Fibroblast of pulmonary artery (primary cell): ENCODE measurements at regions not wholly inside any gene's neighbourhood (a gene's known extent, or its start where the extent isn't known, plus 50 kb on each side); places are given as distances from the start of the nearest gene placed in this dataset.
A peak's percentile ranks its signal among the peaks of the same experiment; 100 is the strongest.
"Not testable (repeated sequence)": the region's sequence is repeated elsewhere in the genome, so short reads cannot be mapped to it uniquely, and the experiment has no call there.

ENCODE experiments used
- DNase-seq: peaks from one replicate; pipeline ENCODE4 v3.0.0-alpha.2; 2010; ENCODE audit warnings: low read depth
- H3K4me3 ChIP-seq: replicated peaks from 2 replicates; pipeline ENCODE4 v1.5.1; 2011; ENCODE audit warnings: low read depth, mild to moderate bottlenecking, control low read depth, low read length, moderate library complexity
- CTCF ChIP-seq: IDR thresholded peaks from 2 replicates; pipeline ENCODE4 v1.5.1; 2011; ENCODE audit warnings: mild to moderate bottlenecking, control low read depth, low read length, inconsistent platforms; ENCODE audit errors: missing control alignments

GRCh38 chr11:87894961-87895360, 280.3 kb downstream of the RAB38 start:
- H3K4me3 ChIP-seq, result no peak overlapping the region
- no peak for TF ChIP-seq CTCF
- no peak for DNase-seq

- H3K4me3 ChIP-seq, result no peak overlapping the region
- no peak for DNase-seq
- TF ChIP-seq CTCF, result no peak
Measured at GRCh38 chr11:87892291-87892690, 283.0 kb downstream of the RAB38 start.

- no peak for DNase-seq
- no peak for TF ChIP-seq CTCF
- no peak overlapping the region for H3K4me3 ChIP-seq
Measured at GRCh38 chr11:87889126-87889525, 286.1 kb downstream of the RAB38 start.

GRCh38 chr11:87885084-87885483, 290.2 kb downstream of the RAB38 start:
- not testable (repeated sequence) for H3K4me3 ChIP-seq, DNase-seq

GRCh38 chr11:87879118-87879517, 296.1 kb downstream of the RAB38 start:
- no peak overlapping the region for H3K4me3 ChIP-seq

GRCh38 chr11:87878373-87878825, 296.8 kb downstream of the RAB38 start:
- TF ChIP-seq CTCF, result peak; percentile 72
- no peak overlapping the region for H3K4me3 ChIP-seq
- DNase-seq, result peak; percentile 73

More at GRCh38 chr11:87879118-87879517, 296.1 kb downstream of the RAB38 start:
- no peak for TF ChIP-seq CTCF
- DNase-seq, result peak; percentile 27

- no peak overlapping the region for H3K4me3 ChIP-seq
- DNase-seq, result no peak
- TF ChIP-seq CTCF, result no peak
Measured at GRCh38 chr11:87871056-87871455, 304.2 kb downstream of the RAB38 start.
